ENCODE measurements at regions not wholly inside any gene's neighbourhood (a gene's known extent, or its start where the extent isn't known, plus 50 kb on each side); places are given as distances from the start of the nearest gene placed in this dataset.

DNA sequence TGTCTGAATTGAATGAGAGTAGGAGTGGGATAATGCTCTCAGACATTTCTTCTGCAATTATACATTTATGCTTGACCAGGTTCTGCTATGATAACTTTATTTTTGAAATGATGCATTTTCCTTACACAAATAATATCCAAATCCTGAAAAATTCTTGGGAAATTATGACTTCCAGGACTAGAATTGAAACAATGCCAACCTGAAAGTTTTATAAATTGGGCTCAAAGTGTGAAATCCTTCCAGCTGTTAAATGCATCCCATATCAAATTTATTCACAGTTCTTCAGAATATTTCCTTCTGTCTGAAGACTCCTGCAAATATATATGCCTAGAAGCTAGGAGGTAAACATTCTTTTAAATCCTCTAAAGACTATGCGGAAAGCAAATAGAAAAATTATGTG, 155.7 kb upstream of the EYA4 start:
- TF ChIP-seq, protein P1, sequence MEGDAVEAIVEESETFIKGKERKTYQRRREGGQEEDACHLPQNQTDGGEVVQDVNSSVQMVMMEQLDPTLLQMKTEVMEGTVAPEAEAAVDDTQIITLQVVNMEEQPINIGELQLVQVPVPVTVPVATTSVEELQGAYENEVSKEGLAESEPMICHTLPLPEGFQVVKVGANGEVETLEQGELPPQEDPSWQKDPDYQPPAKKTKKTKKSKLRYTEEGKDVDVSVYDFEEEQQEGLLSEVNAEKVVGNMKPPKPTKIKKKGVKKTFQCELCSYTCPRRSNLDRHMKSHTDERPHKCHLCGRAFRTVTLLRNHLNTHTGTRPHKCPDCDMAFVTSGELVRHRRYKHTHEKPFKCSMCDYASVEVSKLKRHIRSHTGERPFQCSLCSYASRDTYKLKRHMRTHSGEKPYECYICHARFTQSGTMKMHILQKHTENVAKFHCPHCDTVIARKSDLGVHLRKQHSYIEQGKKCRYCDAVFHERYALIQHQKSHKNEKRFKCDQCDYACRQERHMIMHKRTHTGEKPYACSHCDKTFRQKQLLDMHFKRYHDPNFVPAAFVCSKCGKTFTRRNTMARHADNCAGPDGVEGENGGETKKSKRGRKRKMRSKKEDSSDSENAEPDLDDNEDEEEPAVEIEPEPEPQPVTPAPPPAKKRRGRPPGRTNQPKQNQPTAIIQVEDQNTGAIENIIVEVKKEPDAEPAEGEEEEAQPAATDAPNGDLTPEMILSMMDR (IDR thresholded peaks at IDR 0.05): no peak
- no peak for TF ChIP-seq POLR2A (IDR thresholded peaks at IDR 0.05)
